ENCODE measurements at regions not wholly inside any gene's neighbourhood (a gene's known extent, or its start where the extent isn't known, plus 50 kb on each side); places are given as distances from the start of the nearest gene placed in this dataset.

DNA sequence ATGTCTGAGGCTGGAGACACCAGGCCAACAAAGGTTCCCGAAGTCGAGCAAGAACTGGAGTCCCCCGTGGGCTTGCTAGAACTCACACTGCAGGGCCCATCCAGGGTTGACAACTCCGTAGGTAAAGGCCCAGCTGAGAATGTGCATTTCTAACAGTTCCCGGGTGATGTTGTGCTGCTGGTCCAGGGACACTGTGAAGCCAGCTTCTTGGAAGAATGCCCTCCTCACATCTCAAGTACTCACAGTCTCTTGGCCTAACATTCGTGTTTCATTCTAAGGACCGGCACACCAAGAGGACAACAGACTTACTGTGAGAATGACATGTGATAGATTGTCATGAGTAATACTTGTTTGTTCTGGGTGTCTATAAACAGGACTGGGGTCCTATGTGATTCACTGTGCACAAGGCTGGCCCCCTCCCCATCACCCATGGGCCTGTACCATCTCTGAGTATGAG, 682.3 kb upstream of the IGFBP3 start:
- TF ChIP-seq, protein P1, sequence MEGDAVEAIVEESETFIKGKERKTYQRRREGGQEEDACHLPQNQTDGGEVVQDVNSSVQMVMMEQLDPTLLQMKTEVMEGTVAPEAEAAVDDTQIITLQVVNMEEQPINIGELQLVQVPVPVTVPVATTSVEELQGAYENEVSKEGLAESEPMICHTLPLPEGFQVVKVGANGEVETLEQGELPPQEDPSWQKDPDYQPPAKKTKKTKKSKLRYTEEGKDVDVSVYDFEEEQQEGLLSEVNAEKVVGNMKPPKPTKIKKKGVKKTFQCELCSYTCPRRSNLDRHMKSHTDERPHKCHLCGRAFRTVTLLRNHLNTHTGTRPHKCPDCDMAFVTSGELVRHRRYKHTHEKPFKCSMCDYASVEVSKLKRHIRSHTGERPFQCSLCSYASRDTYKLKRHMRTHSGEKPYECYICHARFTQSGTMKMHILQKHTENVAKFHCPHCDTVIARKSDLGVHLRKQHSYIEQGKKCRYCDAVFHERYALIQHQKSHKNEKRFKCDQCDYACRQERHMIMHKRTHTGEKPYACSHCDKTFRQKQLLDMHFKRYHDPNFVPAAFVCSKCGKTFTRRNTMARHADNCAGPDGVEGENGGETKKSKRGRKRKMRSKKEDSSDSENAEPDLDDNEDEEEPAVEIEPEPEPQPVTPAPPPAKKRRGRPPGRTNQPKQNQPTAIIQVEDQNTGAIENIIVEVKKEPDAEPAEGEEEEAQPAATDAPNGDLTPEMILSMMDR (IDR thresholded peaks at IDR 0.05), result no peak
- TF ChIP-seq POLR2AphosphoS5 (IDR thresholded peaks at IDR 0.05; ENCODE audit: insufficient read depth in 1 of 2, low read depth in 1 of 2) (no peak), POLR2A (IDR thresholded peaks at IDR 0.05) (no peak)
